H9 (cell line): ENCODE measurements at regions not wholly inside any gene's neighbourhood (a gene's known extent, or its start where the extent isn't known, plus 50 kb on each side); places are given as distances from the start of the nearest gene placed in this dataset.

ENCODE experiments used
- DNase-seq: peaks from one replicate; pipeline ENCODE4 v3.0.0-alpha.2; 2017
- H2AFZ ChIP-seq: one replicate; pipeline ENCODE4 v1.6.1; 2013; ENCODE audit warnings: mild to moderate bottlenecking, low read length, control low read depth, moderate library complexity
- H2AK5ac ChIP-seq: 2 replicates; pipeline ENCODE4 v1.6.1; 2013; ENCODE audit warnings: low read length, control low read depth, mixed read lengths; ENCODE audit not compliant: insufficient read length
- H2BK120ac ChIP-seq: one replicate; pipeline ENCODE4 v1.6.1; 2013; ENCODE audit warnings: low read depth, mild to moderate bottlenecking, low read length, control low read depth, inconsistent platforms; ENCODE audit not compliant: poor library complexity, severe bottlenecking
- H2BK12ac ChIP-seq: 2 replicates; pipeline ENCODE4 v1.6.1; 2013; ENCODE audit warnings: low read length, control low read depth, mixed read lengths, low read depth; ENCODE audit not compliant: insufficient read length
- H2BK15ac ChIP-seq: 2 replicates; pipeline ENCODE4 v1.6.1; 2013; ENCODE audit warnings: low read depth, low read length, control low read depth
- H2BK20ac ChIP-seq: one replicate; pipeline ENCODE4 v1.6.1; 2013; ENCODE audit warnings: low read depth, mild to moderate bottlenecking, low read length, control low read depth, inconsistent platforms; ENCODE audit not compliant: poor library complexity, severe bottlenecking
- H2BK5ac ChIP-seq: 2 replicates; pipeline ENCODE4 v1.6.1; 2013; ENCODE audit warnings: low read length, control low read depth, mixed read lengths; ENCODE audit not compliant: insufficient read length
- H3K14ac ChIP-seq: 2 replicates; pipeline ENCODE4 v1.6.1; 2013; ENCODE audit warnings: low read length, control low read depth; ENCODE audit not compliant: insufficient read depth
- H3K18ac ChIP-seq: 2 replicates; pipeline ENCODE4 v1.6.1; 2013; ENCODE audit warnings: low read depth, mild to moderate bottlenecking, mixed read lengths, low read length, control low read depth; ENCODE audit not compliant: insufficient read length
- H3K23ac ChIP-seq: 2 replicates; pipeline ENCODE4 v1.6.1; 2013; ENCODE audit warnings: low read length, control low read depth, mixed read lengths, low read depth; ENCODE audit not compliant: insufficient read length
- H3K23me2 ChIP-seq: 2 replicates; pipeline ENCODE4 v1.6.1; 2013; ENCODE audit warnings: low read depth, mild to moderate bottlenecking, mixed read lengths, low read length, control low read depth; ENCODE audit not compliant: insufficient read length, poor library complexity, severe bottlenecking
- H3K27ac ChIP-seq: 2 replicates; pipeline ENCODE4 v1.5.1; 2013; ENCODE audit warnings: low read length, control low read depth, mixed read lengths, low read depth; ENCODE audit not compliant: insufficient read length
- H3K27me3 ChIP-seq: 2 replicates; pipeline ENCODE4 v1.6.1; 2013; ENCODE audit warnings: low read length, control low read depth, inconsistent platforms; ENCODE audit not compliant: insufficient read depth
- H3K4ac ChIP-seq: 2 replicates; pipeline ENCODE4 v1.6.1; 2013; ENCODE audit warnings: low read depth, mild to moderate bottlenecking, control low read depth, inconsistent platforms, low read length, moderate library complexity
- H3K4me1 ChIP-seq: 2 replicates; pipeline ENCODE4 v1.6.1; 2013; ENCODE audit warnings: low read length, control low read depth, inconsistent platforms; ENCODE audit not compliant: insufficient read depth
- H3K4me2 ChIP-seq: 2 replicates; pipeline ENCODE4 v1.6.1; 2013; ENCODE audit warnings: low read length, control low read depth, mixed read lengths; ENCODE audit not compliant: insufficient read length, insufficient read depth
- H3K56ac ChIP-seq: 2 replicates; pipeline ENCODE4 v1.6.1; 2013; ENCODE audit warnings: low read depth, mild to moderate bottlenecking, mixed read lengths, low read length, control low read depth; ENCODE audit not compliant: insufficient read length
- H3K79me1 ChIP-seq: 2 replicates; pipeline ENCODE4 v1.6.1; 2013; ENCODE audit warnings: low read depth, mild to moderate bottlenecking, moderate library complexity, low read length, control low read depth, inconsistent platforms; ENCODE audit not compliant: insufficient read depth, poor library complexity, severe bottlenecking
- H3K79me2 ChIP-seq: 2 replicates; pipeline ENCODE4 v1.6.1; 2013; ENCODE audit warnings: low read length, control low read depth, inconsistent platforms; ENCODE audit not compliant: insufficient read depth
- H3K9ac ChIP-seq: 2 replicates; pipeline ENCODE4 v1.6.1; 2013; ENCODE audit warnings: low read length, control low read depth, mixed read lengths; ENCODE audit not compliant: insufficient read length; ENCODE audit errors: extremely low read depth
- H3K9me3 ChIP-seq: one replicate; pipeline ENCODE4 v1.6.1; 2013; ENCODE audit warnings: low read depth, low read length, inconsistent platforms; ENCODE audit not compliant: control insufficient read depth
- H3T11ph ChIP-seq: one replicate; pipeline ENCODE4 v1.6.1; 2013; ENCODE audit warnings: mild to moderate bottlenecking, low read length, control low read depth, inconsistent platforms
- H4K20me1 ChIP-seq: one replicate; pipeline ENCODE4 v1.6.1; 2013; ENCODE audit not compliant: control insufficient read depth, insufficient read length, insufficient read depth
- H4K5ac ChIP-seq: 2 replicates; pipeline ENCODE4 v1.6.1; 2013; ENCODE audit warnings: low read depth, mild to moderate bottlenecking, mixed read lengths, low read length, control low read depth; ENCODE audit not compliant: insufficient read length
- H4K8ac ChIP-seq: replicated peaks from 2 replicates; pipeline ENCODE4 v1.6.1; 2013; ENCODE audit warnings: low read length, control low read depth, mixed read lengths, low read depth; ENCODE audit not compliant: insufficient read length
- H4K91ac ChIP-seq: 2 replicates; pipeline ENCODE4 v1.6.1; 2013; ENCODE audit warnings: low read depth, mild to moderate bottlenecking, moderate library complexity, mixed read lengths, low read length, control low read depth; ENCODE audit not compliant: insufficient read length
- H3K27ac Mint-ChIP-seq, 3 experiments: 2 replicates in 2 of 3; 3 replicates in 1 of 3; pipeline ENCODE4 v1.8.0; 2020 to 2021; ENCODE audit warnings: mixed read lengths in 3 of 3, mild to moderate bottlenecking in 1 of 3, moderate library complexity in 1 of 3
- H3K27me3 Mint-ChIP-seq: 2 replicates; pipeline ENCODE4 v1.8.0; 2021; ENCODE audit warnings: low read depth, mild to moderate bottlenecking, moderate library complexity, mixed read lengths
- H3K36me3 Mint-ChIP-seq, 3 experiments: 2 replicates in 2 of 3; 3 replicates in 1 of 3; pipeline ENCODE4 v1.8.0; 2020 to 2021; ENCODE audit warnings: low read depth in 3 of 3, mixed read lengths in 3 of 3; ENCODE audit not compliant: insufficient read depth in 1 of 3
- H3K4me1 Mint-ChIP-seq, 2 experiments: 2 replicates each; pipeline ENCODE4 v1.8.0; 2020; ENCODE audit warnings: mixed read lengths in 2 of 2
- H3K4me3 Mint-ChIP-seq, 2 experiments: 2 replicates in 1 of 2; 3 replicates in 1 of 2; pipeline ENCODE4 v1.8.0; 2020 to 2021; ENCODE audit warnings: mild to moderate bottlenecking in 2 of 2, mixed read lengths in 2 of 2, moderate library complexity in 1 of 2
- H3K9me3 Mint-ChIP-seq, 2 experiments: 2 replicates in 1 of 2; 3 replicates in 1 of 2; pipeline ENCODE4 v1.8.0; 2020; ENCODE audit warnings: mild to moderate bottlenecking in 2 of 2, mixed read lengths in 2 of 2, moderate library complexity in 1 of 2
- CTCF ChIP-seq: fragments of 200-600 bp; sonication (generic); conservative IDR thresholded peaks from 3 replicates; pipeline ENCODE4 v1.8.0; 2021; ENCODE audit warnings: antibody characterized with exemption, mild to moderate bottlenecking
- WGBS: extraction: QIAGEN DNeasy Blood & Tissue Kit; methylation state at CpG from one replicate; pipeline ENCODE4 v1.1.7; 2013; ENCODE audit warnings: missing lambda C conversion rate, low lambda C conversion rate, mixed read lengths; ENCODE audit not compliant: insufficient read length; ENCODE audit errors: extremely low coverage; 5-methylcytosine and 5-hydroxymethylcytosine counted together

GRCh38 chr16:73746554-73746953, 550.1 kb upstream of the PSMD7 start:
- Histone ChIP-seq H3K27ac (no peak overlapping the region), H2BK120ac (no peak overlapping the region), H3K4me1 (no peaks in the 10 kb centered on the region), H3K14ac (no peak overlapping the region), H2BK20ac (no peak overlapping the region), H3K23me2 (no peaks in the 10 kb centered on the region), H4K5ac (no peak overlapping the region), H3K4ac (no peak overlapping the region), H3K79me2 (no peaks in the 10 kb centered on the region), H3K23ac (no peak overlapping the region), H4K20me1 (no peaks in the 10 kb centered on the region), H2AFZ (no peak overlapping the region), H2BK15ac (no peak overlapping the region), H3K56ac (no peak overlapping the region), H3K9me3 (no peaks in the 10 kb centered on the region), H3K9ac (no peak overlapping the region), H4K91ac (no peak overlapping the region), H3K18ac (no peak overlapping the region), H2BK5ac (no peak overlapping the region), H2AK5ac (no peak overlapping the region), H3K4me2 (no peak overlapping the region), H3K79me1 (no peaks in the 10 kb centered on the region), H3K27me3 (no peaks in the 10 kb centered on the region), H2BK12ac (no peak overlapping the region), H3T11ph (no peak overlapping the region), H4K8ac (no peak overlapping the region)
- no peak for TF ChIP-seq CTCF
- Mint-ChIP-seq H3K27me3 (no peaks in the 10 kb centered on the region), H3K4me3 (no peak overlapping the region), H3K36me3 (peaks cover 0 to 4% (median 2%) of the 10 kb centered on the region in 3 experiments; a peak in 3 of 7 replicates), H3K27ac (no peak overlapping the region), H3K9me3 (peaks cover 3 to 5% of the 10 kb centered on the region in 2 experiments; a peak in 3 of 5 replicates), H3K4me1 (peaks cover 4 to 8% of the 10 kb centered on the region in 2 experiments; a peak in 3 of 4 replicates)
- DNase-seq, result no peak
- WGBS, result no CpG with 5 or more reads among the region's 2 CpGs
